Keratinocyte (primary cell): ENCODE measurements at regions not wholly inside any gene's neighbourhood (a gene's known extent, or its start where the extent isn't known, plus 50 kb on each side); places are given as distances from the start of the nearest gene placed in this dataset.

Experiments used
- EZH2 ChIP-seq: IDR thresholded peaks from one replicate; pipeline ENCODE4 v1.6.1; 2012; ENCODE audit warnings: inconsistent platforms, mild to moderate bottlenecking, low read length, moderate library complexity
- TF ChIP-seq, protein P1 (sequence below), 3 experiments: IDR thresholded peaks in 1 of 3; conservative IDR thresholded peaks in 1 of 3; optimal IDR thresholded peaks in 1 of 3; 2 replicates in 2 of 3; 3 replicates in 1 of 3; pipeline versions ENCODE3 to v1.5.1; 2011; ENCODE audit warnings: low read length in 3 of 3, mild to moderate bottlenecking in 3 of 3, moderate library complexity in 2 of 3, control low read depth in 1 of 3, inconsistent platforms in 1 of 3; ENCODE audit not compliant: insufficient read depth in 2 of 3; ENCODE audit errors: extremely low read depth in 1 of 3

GRCh38 chr2:58968885-58969284 lies 727.8 kb upstream of the FANCL start:
- TF ChIP-seq, protein P1, sequence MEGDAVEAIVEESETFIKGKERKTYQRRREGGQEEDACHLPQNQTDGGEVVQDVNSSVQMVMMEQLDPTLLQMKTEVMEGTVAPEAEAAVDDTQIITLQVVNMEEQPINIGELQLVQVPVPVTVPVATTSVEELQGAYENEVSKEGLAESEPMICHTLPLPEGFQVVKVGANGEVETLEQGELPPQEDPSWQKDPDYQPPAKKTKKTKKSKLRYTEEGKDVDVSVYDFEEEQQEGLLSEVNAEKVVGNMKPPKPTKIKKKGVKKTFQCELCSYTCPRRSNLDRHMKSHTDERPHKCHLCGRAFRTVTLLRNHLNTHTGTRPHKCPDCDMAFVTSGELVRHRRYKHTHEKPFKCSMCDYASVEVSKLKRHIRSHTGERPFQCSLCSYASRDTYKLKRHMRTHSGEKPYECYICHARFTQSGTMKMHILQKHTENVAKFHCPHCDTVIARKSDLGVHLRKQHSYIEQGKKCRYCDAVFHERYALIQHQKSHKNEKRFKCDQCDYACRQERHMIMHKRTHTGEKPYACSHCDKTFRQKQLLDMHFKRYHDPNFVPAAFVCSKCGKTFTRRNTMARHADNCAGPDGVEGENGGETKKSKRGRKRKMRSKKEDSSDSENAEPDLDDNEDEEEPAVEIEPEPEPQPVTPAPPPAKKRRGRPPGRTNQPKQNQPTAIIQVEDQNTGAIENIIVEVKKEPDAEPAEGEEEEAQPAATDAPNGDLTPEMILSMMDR (optimal IDR thresholded peaks at IDR 0.05 in 1 of 3, IDR thresholded peaks at IDR 0.05 in 1 of 3, conservative IDR thresholded peaks at IDR 0.05 in 1 of 3; ENCODE audit: extremely low read depth in 1 of 3, insufficient read depth in 2 of 3, low read length in 3 of 3) = no peak
- no peak for TF ChIP-seq EZH2
